SH-SY5Y (cell line): ENCODE measurements at regions not wholly inside any gene's neighbourhood (a gene's known extent, or its start where the extent isn't known, plus 50 kb on each side); places are given as distances from the start of the nearest gene placed in this dataset.

Source experiments
- GATA2 ChIP-seq: IDR thresholded peaks from 2 replicates; pipeline ENCODE4 v1.6.1; 2011; ENCODE audit warnings: mild to moderate bottlenecking, low read depth, low read length
- GATA3 ChIP-seq: IDR thresholded peaks from 2 replicates; pipeline ENCODE4 v1.6.1; 2011; ENCODE audit warnings: low read depth, mild to moderate bottlenecking, low read length, moderate library complexity

DNA sequence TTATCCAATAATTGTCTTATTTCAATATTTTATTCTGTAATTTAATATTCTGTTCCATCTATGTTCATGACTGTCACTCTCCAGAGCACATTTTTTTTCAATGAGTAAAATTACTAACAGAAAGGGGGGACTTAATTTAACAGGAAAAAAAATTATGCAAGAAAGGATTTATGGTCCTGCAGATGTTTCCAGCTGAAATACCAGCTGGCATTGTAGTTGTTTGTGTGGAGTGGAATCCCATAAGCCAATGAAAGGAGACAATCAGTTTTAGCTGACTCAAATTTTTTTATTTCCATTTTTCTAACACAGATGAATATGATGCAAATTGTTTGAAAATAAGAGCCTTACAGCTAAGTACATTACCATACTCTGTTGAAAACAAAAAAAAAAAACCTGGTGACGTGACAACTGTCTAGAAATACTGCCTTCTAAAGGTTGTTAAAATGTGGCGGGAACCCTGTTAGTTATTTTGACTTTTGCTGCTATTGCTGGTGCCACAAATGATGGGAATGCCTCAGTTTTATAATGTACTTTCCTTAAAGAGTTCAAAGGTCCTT lies 389.1 kb downstream of the ETS1 start:
- TF ChIP-seq GATA2 (no peak), GATA3 (no peak)
